GM10266 (cell line): ENCODE measurements at regions not wholly inside any gene's neighbourhood (a gene's known extent, or its start where the extent isn't known, plus 50 kb on each side); places are given as distances from the start of the nearest gene placed in this dataset.

Experiments used
- DNase-seq: peaks from one replicate; pipeline ENCODE4 v3.0.0; 2012; ENCODE audit errors: extremely low spot score
- CTCF ChIP-seq: IDR thresholded peaks from 2 replicates; pipeline ENCODE4 v1.5.1; 2012; ENCODE audit warnings: mild to moderate bottlenecking, low read depth; ENCODE audit not compliant: control insufficient read depth, insufficient read depth; ENCODE audit errors: missing control alignments

DNA sequence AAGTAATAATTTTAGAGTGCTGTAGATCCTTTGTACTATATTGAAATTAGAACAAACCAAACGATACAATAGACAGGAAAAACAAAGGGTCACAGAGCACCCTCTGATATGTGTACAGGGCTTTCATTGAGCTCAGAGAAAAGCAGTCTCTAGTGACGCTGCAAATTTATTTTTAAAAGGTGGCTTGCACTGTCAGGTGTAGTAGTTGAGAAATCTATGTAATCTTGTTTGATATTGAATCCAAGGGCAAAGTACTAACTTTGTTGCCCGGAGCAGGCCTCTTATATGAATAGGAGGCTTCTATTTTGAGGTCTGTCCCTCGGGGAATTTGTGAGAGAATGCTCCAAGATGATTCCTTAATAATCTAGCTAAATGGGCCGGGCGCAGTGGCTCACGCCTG lies 1755.5 kb downstream of the PCDH7 start:
- no peak for TF ChIP-seq CTCF
- no peak for DNase-seq

DNA sequence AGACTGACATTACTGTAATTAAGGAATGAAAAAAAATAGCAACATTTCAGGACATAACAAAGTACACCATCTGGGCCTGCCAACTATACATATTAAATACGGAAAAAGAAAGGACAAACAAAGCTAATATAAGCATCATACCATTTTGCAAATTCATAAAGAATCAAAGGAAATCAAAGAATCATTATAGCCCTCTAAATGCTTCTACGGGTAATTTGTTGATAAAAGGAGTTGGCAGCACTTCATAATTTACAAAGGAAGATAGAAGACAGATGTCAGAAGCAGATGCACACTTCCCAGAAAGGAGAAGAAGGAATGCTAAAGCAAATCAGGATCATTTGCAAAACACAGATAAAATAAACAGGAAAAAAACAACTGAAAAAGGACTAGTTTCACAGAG lies 1757.3 kb downstream of the PCDH7 start:
- no peak for DNase-seq
- TF ChIP-seq CTCF: no peak

DNA sequence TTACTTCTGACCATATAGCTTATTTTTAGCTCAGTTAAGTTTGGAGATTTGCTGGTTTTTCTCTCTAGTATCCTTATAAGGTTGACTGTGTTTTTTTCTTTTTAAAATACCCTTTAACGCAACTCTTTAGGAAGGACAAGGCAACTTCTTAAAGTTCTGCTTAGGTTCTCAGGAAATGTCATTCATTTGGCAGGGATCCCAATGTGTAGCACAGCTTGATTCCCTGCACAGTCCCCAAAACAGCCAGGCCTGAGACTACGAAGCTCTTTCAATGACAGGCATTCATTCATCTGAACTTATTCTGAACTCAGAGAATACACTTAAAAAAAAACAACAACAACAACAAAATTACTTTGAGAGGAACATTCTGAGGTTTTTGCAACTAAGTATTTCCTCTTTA lies 1765.8 kb downstream of the PCDH7 start:
- no peak for TF ChIP-seq CTCF
- DNase-seq: no peak

DNA sequence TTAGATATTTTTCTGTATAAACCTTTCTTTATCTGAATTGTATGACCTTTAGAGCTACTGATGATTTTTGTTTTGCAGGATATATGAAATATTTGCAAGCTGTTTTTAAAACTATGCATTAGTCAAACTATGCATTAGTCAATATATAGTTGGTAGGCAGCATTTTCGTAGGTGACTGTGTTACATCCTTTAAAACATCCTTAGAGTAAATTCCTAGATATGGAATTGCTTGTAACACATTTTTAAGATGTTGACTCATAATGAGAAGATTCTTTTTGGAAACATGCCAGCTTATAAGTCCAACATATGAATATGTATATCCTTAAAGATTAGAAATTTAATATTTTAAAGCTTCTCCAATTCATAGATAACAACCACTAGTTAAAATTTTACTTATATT lies 1768.5 kb downstream of the PCDH7 start:
- no peak for TF ChIP-seq CTCF
- no peak for DNase-seq

GRCh38 chr4:32499171-32499570 lies 1779.0 kb downstream of the PCDH7 start:
- no peak for TF ChIP-seq CTCF
- no peak for DNase-seq

DNA sequence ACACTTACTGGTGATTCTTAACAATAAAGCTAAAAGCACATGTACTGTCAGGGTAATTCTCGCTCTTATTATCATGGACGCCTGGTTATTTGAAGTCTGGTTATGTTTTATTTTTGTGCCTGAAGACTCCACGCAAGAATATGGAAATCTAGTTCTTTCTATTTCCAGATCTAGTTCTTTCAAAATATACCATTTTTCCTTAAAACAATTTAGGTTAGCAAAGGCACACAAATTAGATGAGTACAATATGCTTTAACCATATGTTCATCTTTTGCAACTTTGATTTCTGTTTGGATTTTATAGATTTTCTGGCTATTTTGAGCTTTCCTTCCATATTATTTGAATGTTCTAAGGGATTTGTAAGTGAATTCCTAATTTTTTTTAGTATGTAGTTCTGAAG lies 1783.1 kb downstream of the PCDH7 start:
- TF ChIP-seq CTCF: no peak
- no peak for DNase-seq

DNA sequence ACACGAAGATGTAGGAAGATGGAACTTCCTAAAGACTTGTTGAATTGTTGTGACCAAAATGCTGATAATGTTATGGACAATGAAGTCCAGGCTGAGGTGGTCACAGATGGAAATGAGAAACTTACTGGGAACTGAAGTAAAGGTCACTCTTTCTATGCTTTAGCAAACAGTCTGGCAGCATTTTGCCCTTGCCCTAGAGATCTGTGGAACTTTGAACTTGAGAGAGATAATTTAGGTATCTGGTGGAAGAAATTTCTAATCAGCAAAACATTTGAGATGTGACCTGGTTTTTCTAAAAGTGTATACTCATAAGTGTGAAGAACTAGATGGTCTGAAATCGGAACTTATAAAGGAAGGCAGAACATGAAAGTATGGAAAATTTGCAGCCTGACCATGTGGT lies 1785.9 kb downstream of the PCDH7 start:
- no peak for TF ChIP-seq CTCF

More for the DNA sequence above, 1785.9 kb downstream of the PCDH7 start:
- no peak for DNase-seq
